SK-N-SH (cell line): ENCODE measurements at regions not wholly inside any gene's neighbourhood (a gene's known extent, or its start where the extent isn't known, plus 50 kb on each side); places are given as distances from the start of the nearest gene placed in this dataset.

ENCODE experiments used
- CTCF ChIA-PET: fragments of 300-600, 350-600 bp; formaldehyde crosslinking; extraction: SDS; loops from one replicate; lab custom pipeline; 2021; lab: Yijun Ruan, JAX
- POLR2A ChIA-PET: fragments of 350-600 bp; sonication (Branson Sonifier 250); formaldehyde crosslinking; extraction: SDS; loops from one replicate; lab custom pipeline; 2020; ENCODE audit warnings: antibody characterized with exemption, inconsistent platforms; lab: Yijun Ruan, JAX
- DNase-seq: peaks from one replicate; pipeline ENCODE4 v3.0.0; 2012
- H2AFZ ChIP-seq: fragments of 200-600 bp; sonication (generic); 2 replicates; pipeline ENCODE4 v1.8.1; 2016; ENCODE audit warnings: antibody characterized with exemption, mild to moderate bottlenecking, low read depth
- H3F3A ChIP-seq: fragments of 200-600 bp; sonication (generic); replicated peaks from 2 replicates; pipeline ENCODE3; 2016; ENCODE audit warnings: antibody characterized with exemption, mild to moderate bottlenecking; ENCODE audit not compliant: insufficient read depth
- H3K27ac ChIP-seq, 2 experiments: fragments of 200-500 bp in 1 of 2; fragments of 200-600 bp in 1 of 2; sonication (Bioruptor generic) in 1 of 2; sonication (generic), shearing (Covaris generic) in 1 of 2; 2 replicates each; pipeline versions ENCODE4 v1.5.1 to v1.6.1; 2014 to 2016; ENCODE audit warnings: low read depth in 2 of 2, inconsistent platforms in 1 of 2, low read length in 1 of 2, mild to moderate bottlenecking in 1 of 2, mixed read lengths in 1 of 2
- H3K27me3 ChIP-seq: fragments of 200-600 bp; sonication (generic), shearing (Covaris generic); 2 replicates; pipeline ENCODE4 v1.6.1; 2016; ENCODE audit warnings: mixed run types; ENCODE audit not compliant: insufficient read depth
- H3K36me3 ChIP-seq, 2 experiments: fragments of 200-500 bp in 1 of 2; fragments of 200-600 bp in 1 of 2; sonication (Bioruptor generic) in 1 of 2; sonication (generic) in 1 of 2; replicated peaks in 1 of 2; 2 replicates each; pipeline versions ENCODE3 to v1.5.1; 2014 to 2016; ENCODE audit warnings: low read length in 1 of 2, mild to moderate bottlenecking in 1 of 2; ENCODE audit not compliant: insufficient read depth in 2 of 2, control insufficient read depth in 1 of 2
- H3K4me1 ChIP-seq, 2 experiments: fragments of 200-500 bp in 1 of 2; fragments of 200-600 bp in 1 of 2; sonication (Bioruptor generic) in 1 of 2; sonication (generic), shearing (Covaris generic) in 1 of 2; 2 replicates each; pipeline versions ENCODE4 v1.5.1 to v1.6.1; 2014 to 2016; ENCODE audit warnings: low read depth in 1 of 2, low read length in 1 of 2, mixed run types in 1 of 2; ENCODE audit not compliant: insufficient read depth in 2 of 2, control insufficient read depth in 1 of 2
- H3K4me2 ChIP-seq: fragments of 200-600 bp; sonication (generic), shearing (Covaris generic); 2 replicates; pipeline ENCODE4 v1.6.1; 2017; ENCODE audit warnings: mixed run types
- H3K4me3 ChIP-seq, 2 experiments: fragments of 200-500 bp in 1 of 2; fragments of 200-600 bp in 1 of 2; sonication (Bioruptor generic) in 1 of 2; sonication (generic), shearing (Covaris generic) in 1 of 2; 2 replicates each; pipeline versions ENCODE4 v1.5.1 to v1.8.1; 2014 to 2016; ENCODE audit warnings: low read depth in 2 of 2, inconsistent platforms in 1 of 2, low read length in 1 of 2, mild to moderate bottlenecking in 1 of 2, mixed read lengths in 1 of 2, moderate library complexity in 1 of 2
- H3K79me2 ChIP-seq: fragments of 200-600 bp; sonication (generic); 2 replicates; pipeline ENCODE4 v1.8.1; 2017; ENCODE audit warnings: mild to moderate bottlenecking; ENCODE audit not compliant: insufficient read depth
- H3K9ac ChIP-seq: fragments of 200-600 bp; sonication (generic); 2 replicates; pipeline ENCODE4 v1.6.1; 2017; ENCODE audit warnings: mixed run types
- H3K9me2 ChIP-seq: fragments of 200-600 bp; sonication (generic); 2 replicates; pipeline ENCODE4 v1.6.1; 2017; ENCODE audit warnings: mixed run types
- H3K9me3 ChIP-seq: fragments of 200-600 bp; sonication (generic); 2 replicates; pipeline ENCODE4 v1.6.1; 2017; ENCODE audit warnings: mixed run types, mild to moderate bottlenecking, moderate library complexity
- H4K20me1 ChIP-seq: fragments of 200-600 bp; sonication (generic); 2 replicates; pipeline ENCODE4 v1.6.1; 2017; ENCODE audit warnings: mild to moderate bottlenecking, mixed run types; ENCODE audit not compliant: insufficient read depth
- CHD2 ChIP-seq: fragments of 150-350 bp; IDR thresholded peaks from 2 replicates; pipeline ENCODE4 v1.6.1; 2018; ENCODE audit warnings: low read length; ENCODE audit not compliant: partially characterized antibody
- ELF1 ChIP-seq: IDR thresholded peaks from 2 replicates; pipeline ENCODE4 v1.4.0; 2012
- GABPA ChIP-seq: IDR thresholded peaks from 2 replicates; pipeline ENCODE4 v1.4.0; 2012; ENCODE audit warnings: low read depth, mild to moderate bottlenecking
- GATA2 ChIP-seq: sonication (generic); formaldehyde crosslinking; IDR thresholded peaks from 2 replicates; pipeline ENCODE4 v1.5.0; 2020; ENCODE audit warnings: mild to moderate bottlenecking, missing genetic modification reagents
- RCOR1 ChIP-seq: fragments of 150-350 bp; IDR thresholded peaks from 2 replicates; pipeline ENCODE4 v1.6.1; 2017; ENCODE audit warnings: antibody characterized with exemption, low read length
- RFX5 ChIP-seq: IDR thresholded peaks from 2 replicates; pipeline ENCODE4 v1.6.1; 2012; ENCODE audit warnings: mild to moderate bottlenecking, improper control_type of control experiment, low read length
- SIN3A ChIP-seq: IDR thresholded peaks from 2 replicates; pipeline ENCODE4 v1.6.1; 2012; ENCODE audit warnings: low read depth, mild to moderate bottlenecking, low read length, moderate library complexity, borderline replicate concordance
- WGBS: methylation state at CpG from one replicate; pipeline ENCODE4 v1.1.6; 2017; ENCODE audit warnings: low lambda C conversion rate; 5-methylcytosine and 5-hydroxymethylcytosine counted together
- TF ChIP-seq, protein P1 (sequence below): IDR thresholded peaks from 2 replicates; pipeline ENCODE4 v1.4.0; 2012; ENCODE audit warnings: low read depth, borderline replicate concordance
- TF ChIP-seq, protein P2 (sequence below): fragments of 150-350 bp; IDR thresholded peaks from 2 replicates; pipeline ENCODE4 v1.6.1; 2016; ENCODE audit warnings: mild to moderate bottlenecking, low read depth, low read length
- TF ChIP-seq, protein P3 (sequence below): IDR thresholded peaks from 2 replicates; pipeline ENCODE4 v1.4.0; 2012; ENCODE audit warnings: low read depth, borderline replicate concordance
- TF ChIP-seq, protein P4 (sequence below): fragments of 200-600 bp; sonication (generic); IDR thresholded peaks from 2 replicates; pipeline ENCODE4 v1.6.1; 2017; ENCODE audit warnings: antibody characterized with exemption, mild to moderate bottlenecking, moderate library complexity
- TF ChIP-seq, protein P5 (sequence below): IDR thresholded peaks from 2 replicates; pipeline ENCODE4 v1.4.0; 2012; ENCODE audit warnings: low read depth

DNA sequence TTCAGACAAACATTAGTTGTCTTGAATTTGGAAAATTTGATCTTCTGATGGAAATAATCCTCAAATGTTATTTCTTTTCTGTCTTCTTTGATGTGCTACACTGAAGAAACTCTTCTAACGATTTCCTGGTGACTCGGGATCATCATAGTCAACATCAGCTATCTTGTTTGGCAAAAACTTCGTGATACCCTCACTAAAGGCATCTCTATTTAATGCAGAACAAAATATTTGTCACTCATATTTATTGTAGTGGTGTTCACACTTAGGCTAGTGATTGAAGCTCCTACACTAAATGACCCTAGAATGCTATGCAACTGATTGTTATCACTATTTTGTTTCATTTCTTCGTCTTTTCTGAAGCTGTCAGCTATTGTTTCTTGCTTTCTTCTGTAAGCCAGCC, 334.7 kb upstream of the ZEB2 start:
- no peak for DNase-seq
- Histone ChIP-seq H3K36me3 (no peaks in the 10 kb centered on the region), H3K4me2 (no peak overlapping the region), H3K4me1 (peaks cover 5 to 6% of the 10 kb centered on the region in 2 experiments; a peak in 3 of 4 replicates), H3K4me3 (no peak overlapping the region), H3F3A (no peaks in the 10 kb centered on the region), H3K27me3 (no peaks in the 10 kb centered on the region), H2AFZ (no peak overlapping the region), H3K9me3 (0 out of 2 replicates have a peak, but pooled peaks cover 5% of the 10 kb centered on the region), H3K9me2 (no peaks in the 10 kb centered on the region), H3K9ac (no peak overlapping the region), H3K27ac (no peak overlapping the region), H3K79me2 (no peaks in the 10 kb centered on the region), H4K20me1 (no peaks in the 10 kb centered on the region)
- POLR2A ChIA-PET, result no interaction called here
- WGBS, result 77% methylated on average over 4 of the region's 4 CpGs
- CTCF ChIA-PET, result no interaction called here
- TF ChIP-seq, protein P1, sequence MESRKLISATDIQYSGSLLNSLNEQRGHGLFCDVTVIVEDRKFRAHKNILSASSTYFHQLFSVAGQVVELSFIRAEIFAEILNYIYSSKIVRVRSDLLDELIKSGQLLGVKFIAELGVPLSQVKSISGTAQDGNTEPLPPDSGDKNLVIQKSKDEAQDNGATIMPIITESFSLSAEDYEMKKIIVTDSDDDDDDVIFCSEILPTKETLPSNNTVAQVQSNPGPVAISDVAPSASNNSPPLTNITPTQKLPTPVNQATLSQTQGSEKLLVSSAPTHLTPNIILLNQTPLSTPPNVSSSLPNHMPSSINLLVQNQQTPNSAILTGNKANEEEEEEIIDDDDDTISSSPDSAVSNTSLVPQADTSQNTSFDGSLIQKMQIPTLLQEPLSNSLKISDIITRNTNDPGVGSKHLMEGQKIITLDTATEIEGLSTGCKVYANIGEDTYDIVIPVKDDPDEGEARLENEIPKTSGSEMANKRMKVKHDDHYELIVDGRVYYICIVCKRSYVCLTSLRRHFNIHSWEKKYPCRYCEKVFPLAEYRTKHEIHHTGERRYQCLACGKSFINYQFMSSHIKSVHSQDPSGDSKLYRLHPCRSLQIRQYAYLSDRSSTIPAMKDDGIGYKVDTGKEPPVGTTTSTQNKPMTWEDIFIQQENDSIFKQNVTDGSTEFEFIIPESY, result no peak
- TF ChIP-seq, protein P2, sequence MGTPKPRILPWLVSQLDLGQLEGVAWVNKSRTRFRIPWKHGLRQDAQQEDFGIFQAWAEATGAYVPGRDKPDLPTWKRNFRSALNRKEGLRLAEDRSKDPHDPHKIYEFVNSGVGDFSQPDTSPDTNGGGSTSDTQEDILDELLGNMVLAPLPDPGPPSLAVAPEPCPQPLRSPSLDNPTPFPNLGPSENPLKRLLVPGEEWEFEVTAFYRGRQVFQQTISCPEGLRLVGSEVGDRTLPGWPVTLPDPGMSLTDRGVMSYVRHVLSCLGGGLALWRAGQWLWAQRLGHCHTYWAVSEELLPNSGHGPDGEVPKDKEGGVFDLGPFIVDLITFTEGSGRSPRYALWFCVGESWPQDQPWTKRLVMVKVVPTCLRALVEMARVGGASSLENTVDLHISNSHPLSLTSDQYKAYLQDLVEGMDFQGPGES, result no peak
- TF ChIP-seq RFX5 (no peak), CHD2 (no peak), RCOR1 (no peak), ELF1 (no peak), GABPA (no peak), SIN3A (no peak), GATA2 (CRISPR knock-in tag) (no peak)
- TF ChIP-seq, protein P3, sequence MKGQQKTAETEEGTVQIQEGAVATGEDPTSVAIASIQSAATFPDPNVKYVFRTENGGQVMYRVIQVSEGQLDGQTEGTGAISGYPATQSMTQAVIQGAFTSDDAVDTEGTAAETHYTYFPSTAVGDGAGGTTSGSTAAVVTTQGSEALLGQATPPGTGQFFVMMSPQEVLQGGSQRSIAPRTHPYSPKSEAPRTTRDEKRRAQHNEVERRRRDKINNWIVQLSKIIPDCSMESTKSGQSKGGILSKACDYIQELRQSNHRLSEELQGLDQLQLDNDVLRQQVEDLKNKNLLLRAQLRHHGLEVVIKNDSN, result no peak
- TF ChIP-seq, protein P4, sequence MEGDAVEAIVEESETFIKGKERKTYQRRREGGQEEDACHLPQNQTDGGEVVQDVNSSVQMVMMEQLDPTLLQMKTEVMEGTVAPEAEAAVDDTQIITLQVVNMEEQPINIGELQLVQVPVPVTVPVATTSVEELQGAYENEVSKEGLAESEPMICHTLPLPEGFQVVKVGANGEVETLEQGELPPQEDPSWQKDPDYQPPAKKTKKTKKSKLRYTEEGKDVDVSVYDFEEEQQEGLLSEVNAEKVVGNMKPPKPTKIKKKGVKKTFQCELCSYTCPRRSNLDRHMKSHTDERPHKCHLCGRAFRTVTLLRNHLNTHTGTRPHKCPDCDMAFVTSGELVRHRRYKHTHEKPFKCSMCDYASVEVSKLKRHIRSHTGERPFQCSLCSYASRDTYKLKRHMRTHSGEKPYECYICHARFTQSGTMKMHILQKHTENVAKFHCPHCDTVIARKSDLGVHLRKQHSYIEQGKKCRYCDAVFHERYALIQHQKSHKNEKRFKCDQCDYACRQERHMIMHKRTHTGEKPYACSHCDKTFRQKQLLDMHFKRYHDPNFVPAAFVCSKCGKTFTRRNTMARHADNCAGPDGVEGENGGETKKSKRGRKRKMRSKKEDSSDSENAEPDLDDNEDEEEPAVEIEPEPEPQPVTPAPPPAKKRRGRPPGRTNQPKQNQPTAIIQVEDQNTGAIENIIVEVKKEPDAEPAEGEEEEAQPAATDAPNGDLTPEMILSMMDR, result no peak
- TF ChIP-seq, protein P5, sequence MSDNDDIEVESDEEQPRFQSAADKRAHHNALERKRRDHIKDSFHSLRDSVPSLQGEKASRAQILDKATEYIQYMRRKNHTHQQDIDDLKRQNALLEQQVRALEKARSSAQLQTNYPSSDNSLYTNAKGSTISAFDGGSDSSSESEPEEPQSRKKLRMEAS, result no peak
